ENCODE measurements at regions not wholly inside any gene's neighbourhood (a gene's known extent, or its start where the extent isn't known, plus 50 kb on each side); places are given as distances from the start of the nearest gene placed in this dataset.

GRCh38 chr5:156232251-156232869, 94.6 kb upstream of the SGCD start:
- no peaks in the 10 kb centered on the region for H3K4me1 Mint-ChIP-seq (ENCODE audit: low read depth)
- H3K36me3 Mint-ChIP-seq (ENCODE audit: low read depth) = no peaks in the 10 kb centered on the region
- no peak for DNase-seq
- no peak overlapping the region for H3K4me3 Mint-ChIP-seq
- H3K27ac Mint-ChIP-seq = no peak overlapping the region
- TF ChIP-seq, protein P1, sequence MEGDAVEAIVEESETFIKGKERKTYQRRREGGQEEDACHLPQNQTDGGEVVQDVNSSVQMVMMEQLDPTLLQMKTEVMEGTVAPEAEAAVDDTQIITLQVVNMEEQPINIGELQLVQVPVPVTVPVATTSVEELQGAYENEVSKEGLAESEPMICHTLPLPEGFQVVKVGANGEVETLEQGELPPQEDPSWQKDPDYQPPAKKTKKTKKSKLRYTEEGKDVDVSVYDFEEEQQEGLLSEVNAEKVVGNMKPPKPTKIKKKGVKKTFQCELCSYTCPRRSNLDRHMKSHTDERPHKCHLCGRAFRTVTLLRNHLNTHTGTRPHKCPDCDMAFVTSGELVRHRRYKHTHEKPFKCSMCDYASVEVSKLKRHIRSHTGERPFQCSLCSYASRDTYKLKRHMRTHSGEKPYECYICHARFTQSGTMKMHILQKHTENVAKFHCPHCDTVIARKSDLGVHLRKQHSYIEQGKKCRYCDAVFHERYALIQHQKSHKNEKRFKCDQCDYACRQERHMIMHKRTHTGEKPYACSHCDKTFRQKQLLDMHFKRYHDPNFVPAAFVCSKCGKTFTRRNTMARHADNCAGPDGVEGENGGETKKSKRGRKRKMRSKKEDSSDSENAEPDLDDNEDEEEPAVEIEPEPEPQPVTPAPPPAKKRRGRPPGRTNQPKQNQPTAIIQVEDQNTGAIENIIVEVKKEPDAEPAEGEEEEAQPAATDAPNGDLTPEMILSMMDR (IDR thresholded peaks at IDR 0.05) = no peak
- no peaks in the 10 kb centered on the region for H3K9me3 Mint-ChIP-seq
- ChIA-PET POLR2A (no interaction called here), CTCF (no interaction called here)
- intact Hi-C loops (cut with micrococcal nuclease) = no loop called here
- peaks cover 2% of the 10 kb centered on the region for H3K27me3 Mint-ChIP-seq
- no peak for ATAC-seq

GRCh38 chr5:156237361-156237760, 89.6 kb upstream of the SGCD start:
- Mint-ChIP-seq H3K4me1 (ENCODE audit: low read depth) (no peaks in the 10 kb centered on the region), H3K4me3 (no peak overlapping the region), H3K27me3 (peaks cover 4% of the 10 kb centered on the region), H3K27ac (no peak overlapping the region), H3K36me3 (ENCODE audit: low read depth) (no peaks in the 10 kb centered on the region), H3K9me3 (no peaks in the 10 kb centered on the region)
- intact Hi-C loops (cut with micrococcal nuclease) = no loop called here
- TF ChIP-seq, protein P1 (IDR thresholded peaks at IDR 0.05) = no peak
- DNase-seq = no peak
- ChIA-PET CTCF (no interaction called here), POLR2A (no interaction called here)
- no peak for ATAC-seq

- POLR2A ChIA-PET = no interaction called here
Measured at GRCh38 chr5:156239800-156240199, 87.2 kb upstream of the SGCD start.

DNA sequence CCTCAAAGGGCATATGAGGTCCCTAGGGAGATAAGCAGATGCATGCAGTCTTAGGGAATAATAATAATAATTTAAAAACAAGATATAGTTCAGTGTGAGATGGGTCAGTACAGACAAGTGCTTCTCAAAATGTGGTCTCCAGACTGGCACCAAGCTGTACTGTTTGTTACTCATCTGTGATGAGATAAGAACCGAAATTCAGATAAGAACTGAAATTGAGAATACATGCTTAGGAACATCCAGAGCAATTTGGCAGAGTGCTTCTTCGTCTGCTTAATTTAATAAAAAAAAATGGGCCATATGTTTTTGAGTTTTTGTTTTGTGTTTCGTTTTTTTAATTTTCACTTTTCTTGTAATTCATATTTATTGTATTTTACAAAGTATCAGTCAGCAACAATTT, 86.5 kb upstream of the SGCD start:
- intact Hi-C loops (cut with micrococcal nuclease) = no loop called here
- no peak for ATAC-seq
- no peaks in the 10 kb centered on the region for H3K9me3 Mint-ChIP-seq
- H3K36me3 Mint-ChIP-seq (ENCODE audit: low read depth) = no peaks in the 10 kb centered on the region
- no peak for DNase-seq
- no peak overlapping the region for H3K4me3 Mint-ChIP-seq
- peaks cover 4% of the 10 kb centered on the region for H3K27me3 Mint-ChIP-seq
- CTCF ChIA-PET = no interaction called here
- no peaks in the 10 kb centered on the region for H3K4me1 Mint-ChIP-seq (ENCODE audit: low read depth)
- POLR2A ChIA-PET = interaction anchor here (0.6 kb wide), 1 partner anchor 537 kb away, joined by 3 read pairs; no protein-coding TSS in a partner anchor
- H3K27ac Mint-ChIP-seq = no peak overlapping the region
- TF ChIP-seq, protein P1 (IDR thresholded peaks at IDR 0.05) = no peak

More at GRCh38 chr5:156239800-156240199, 87.2 kb upstream of the SGCD start:
- DNase-seq (no peak), ATAC-seq (no peak)
- no peaks in the 10 kb centered on the region for H3K9me3 Mint-ChIP-seq
- TF ChIP-seq, protein P1 (IDR thresholded peaks at IDR 0.05) = no peak
- H3K27ac Mint-ChIP-seq = no peak overlapping the region
- no peaks in the 10 kb centered on the region for H3K36me3 Mint-ChIP-seq (ENCODE audit: low read depth)
- CTCF ChIA-PET = no interaction called here
- peaks cover 4% of the 10 kb centered on the region for H3K27me3 Mint-ChIP-seq
- no peak overlapping the region for H3K4me3 Mint-ChIP-seq
- intact Hi-C loops (cut with micrococcal nuclease) = no loop called here
- no peaks in the 10 kb centered on the region for H3K4me1 Mint-ChIP-seq (ENCODE audit: low read depth)

- intact Hi-C loops (cut with micrococcal nuclease) = no loop called here
- no peak overlapping the region for H3K4me3 Mint-ChIP-seq
- H3K36me3 Mint-ChIP-seq (ENCODE audit: low read depth) = no peaks in the 10 kb centered on the region
- TF ChIP-seq, protein P1 (IDR thresholded peaks at IDR 0.05) = no peak
- ChIA-PET POLR2A (interaction anchor here (0.6 kb wide), 1 partner anchor 536 kb away, joined by 3 read pairs; no protein-coding TSS in a partner anchor), CTCF (no interaction called here)
- no peak for DNase-seq
- ATAC-seq = no peak
- no peak overlapping the region for H3K27ac Mint-ChIP-seq
- H3K27me3 Mint-ChIP-seq = peaks cover 4% of the 10 kb centered on the region
- no peaks in the 10 kb centered on the region for H3K9me3 Mint-ChIP-seq
- H3K4me1 Mint-ChIP-seq (ENCODE audit: low read depth) = no peaks in the 10 kb centered on the region
Measured at GRCh38 chr5:156241266-156241665, 85.7 kb upstream of the SGCD start.

All from activated CD8-positive, alpha-beta T cell treated with anti-CD3 and anti-CD28 coated beads for 36 hours (primary cell).